HCT116 (cell line): ENCODE measurements at regions not wholly inside any gene's neighbourhood (a gene's known extent, or its start where the extent isn't known, plus 50 kb on each side); places are given as distances from the start of the nearest gene placed in this dataset.

Experiments used
- ATAC-seq: fragments of 200-7000 bp; cut with Tn5 transposase; 2 replicates; pipeline ENCODE4 v1.9.1; 2020; ENCODE audit warnings: mild to moderate bottlenecking, moderate library complexity
- BruUV-seq: library from RNA; stranded (reverse); fragments of 400-500 nt; replicated peaks from 2 replicates; lab custom pipeline; 2021; lab: Mats Ljungman, UMichigan
- CTCF ChIA-PET: fragments of 300-600 bp; sonication (Branson Sonifier 250); formaldehyde crosslinking; loops from one replicate; lab custom pipeline; 2021; ENCODE audit warnings: antibody characterized with exemption; lab: Charles Lee
- POLR2A ChIA-PET: fragments of 300-600, 350-600 bp; sonication (Branson Sonifier 250); formaldehyde crosslinking; loops from one replicate; lab custom pipeline; 2021; ENCODE audit warnings: antibody characterized with exemption; lab: Charles Lee
- RAD21 ChIA-PET, 2 experiments: fragments of 300-600 bp; sonication (Branson Sonifier 250); formaldehyde crosslinking; loops; one replicate each; lab custom pipeline; 2023; ENCODE audit warnings: low total read pairs in 2 of 2; ENCODE audit not compliant: uncharacterized antibody in 2 of 2, unreplicated experiment in 2 of 2, low non-redundant PET in 1 of 2; lab: Charles Lee
- DNase-seq: peaks from one replicate; pipeline ENCODE4 v3.0.0-alpha.2; 2010; ENCODE audit warnings: low read depth, low spot score
- H2AFZ ChIP-seq: fragments of 200-600 bp; shearing (Covaris generic), sonication (generic); 2 replicates; pipeline ENCODE4 v1.6.1; 2017; ENCODE audit warnings: low read depth, mixed run types, mixed read lengths, antibody characterized with exemption, low read length; ENCODE audit not compliant: poor library complexity, severe bottlenecking
- H3K27ac ChIP-seq: 2 replicates; pipeline ENCODE4 v1.5.1; 2012; ENCODE audit warnings: low read depth, low read length
- H3K27me3 ChIP-seq: fragments of 200-600 bp; sonication (generic); 2 replicates; pipeline ENCODE4 v1.6.1; 2016; ENCODE audit warnings: mixed run types, low read length, mixed read lengths; ENCODE audit not compliant: insufficient read depth
- H3K36me3 ChIP-seq, 2 experiments: fragments of 200-500 bp in 1 of 2; fragments of 200-600 bp in 1 of 2; sonication (Bioruptor generic) in 1 of 2; sonication (generic) in 1 of 2; 2 replicates each; pipeline versions ENCODE4 v1.5.1 to v1.6.1; 2014 to 2016; ENCODE audit warnings: low read length in 2 of 2, inconsistent platforms in 1 of 2, mixed read lengths in 1 of 2, mixed run types in 1 of 2; ENCODE audit not compliant: insufficient read depth in 2 of 2, control insufficient read depth in 1 of 2
- H3K4me1 ChIP-seq, 2 experiments: fragments of 200-600 bp in 1 of 2; sonication (generic) in 1 of 2; 2 replicates each; pipeline versions ENCODE4 v1.5.1 to v1.6.1; 2012 to 2017; ENCODE audit warnings: low read length in 2 of 2, inconsistent platforms in 1 of 2, mild to moderate bottlenecking in 1 of 2, mixed read lengths in 1 of 2, mixed run types in 1 of 2, moderate library complexity in 1 of 2; ENCODE audit not compliant: insufficient read depth in 2 of 2, control insufficient read depth in 1 of 2
- H3K4me2 ChIP-seq: fragments of 200-600 bp; sonication (generic); 2 replicates; pipeline ENCODE4 v1.6.1; 2017; ENCODE audit warnings: mixed run types, low read length, mixed read lengths
- H3K4me3 ChIP-seq, 2 experiments: fragments of 200-600 bp in 1 of 2; sonication (generic) in 1 of 2; replicated peaks in 1 of 2; 2 replicates each; pipeline ENCODE4 v1.5.1; 2011 to 2016; ENCODE audit warnings: low read length in 2 of 2, control low read depth in 1 of 2, low read depth in 1 of 2, mild to moderate bottlenecking in 1 of 2, mixed read lengths in 1 of 2, mixed run types in 1 of 2
- H3K79me2 ChIP-seq: fragments of 200-600 bp; sonication (generic); 2 replicates; pipeline ENCODE4 v1.6.1; 2017; ENCODE audit warnings: mild to moderate bottlenecking, mixed run types, low read length, moderate library complexity, mixed read lengths; ENCODE audit not compliant: insufficient read depth
- H3K9ac ChIP-seq: fragments of 200-600 bp; sonication (generic); 2 replicates; pipeline ENCODE4 v1.6.1; 2016; ENCODE audit warnings: low read length, mixed read lengths
- H3K9me2 ChIP-seq: fragments of 200-600 bp; sonication (generic), shearing (Covaris generic); 2 replicates; pipeline ENCODE4 v1.6.1; 2017; ENCODE audit warnings: mixed run types, mild to moderate bottlenecking, moderate library complexity; ENCODE audit not compliant: insufficient read depth
- H3K9me3 ChIP-seq, 2 experiments: fragments of 200-500 bp in 1 of 2; fragments of 200-600 bp in 1 of 2; sonication (Bioruptor generic) in 1 of 2; sonication (generic) in 1 of 2; 2 replicates each; pipeline ENCODE4 v1.6.1; 2014 to 2017; ENCODE audit warnings: low read length in 2 of 2, mixed read lengths in 2 of 2, inconsistent platforms in 1 of 2, low read depth in 1 of 2, mild to moderate bottlenecking in 1 of 2, mixed run types in 1 of 2, moderate library complexity in 1 of 2; ENCODE audit not compliant: control insufficient read depth in 1 of 2, insufficient read depth in 1 of 2
- H4K20me1 ChIP-seq: fragments of 200-600 bp; sonication (generic), shearing (Covaris generic); 2 replicates; pipeline ENCODE4 v1.6.1; 2017; ENCODE audit warnings: mixed run types, mild to moderate bottlenecking, moderate library complexity; ENCODE audit not compliant: insufficient read depth
- CBX3 ChIP-seq: IDR thresholded peaks from 2 replicates; pipeline ENCODE4 v1.6.1; 2012; ENCODE audit warnings: low read depth
- CEBPB ChIP-seq: IDR thresholded peaks from 2 replicates; pipeline ENCODE4 v1.6.1; 2012; ENCODE audit warnings: low read depth
- CTCF ChIP-seq, 3 experiments: fragments of 200-600 bp in 1 of 3; sonication (generic) in 1 of 3; IDR thresholded peaks in 2 of 3; conservative IDR thresholded peaks in 1 of 3; 2 replicates each; pipeline ENCODE4 v1.5.1; 2012 to 2017; ENCODE audit warnings: low read depth in 2 of 3, low read length in 2 of 3, antibody characterized with exemption in 1 of 3, borderline replicate concordance in 1 of 3, control low read depth in 1 of 3, mild to moderate bottlenecking in 1 of 3, mixed read lengths in 1 of 3, mixed run types in 1 of 3, moderate library complexity in 1 of 3; ENCODE audit not compliant: insufficient read depth in 1 of 3
- EZH2 ChIP-seq: fragments of 200-600 bp; sonication (generic); IDR thresholded peaks from 2 replicates; pipeline ENCODE4 v1.6.1; 2017; ENCODE audit warnings: antibody characterized with exemption, mixed run types
- JUND ChIP-seq: IDR thresholded peaks from 2 replicates; pipeline ENCODE4 v1.6.1; 2012
- MAX ChIP-seq: IDR thresholded peaks from 2 replicates; pipeline ENCODE4 v1.6.1; 2012
- POLR2A ChIP-seq: IDR thresholded peaks from 2 replicates; pipeline ENCODE4 v1.7.0; 2011; ENCODE audit warnings: borderline replicate concordance; ENCODE audit not compliant: insufficient read depth, insufficient read length; ENCODE audit errors: extremely low read depth
- POLR2AphosphoS5 ChIP-seq: IDR thresholded peaks from 2 replicates; pipeline ENCODE4 v1.6.1; 2011; ENCODE audit warnings: mild to moderate bottlenecking, low read depth, low read length, moderate library complexity
- RAD21 ChIP-seq: IDR thresholded peaks from 2 replicates; pipeline ENCODE4 v1.6.1; 2012; ENCODE audit warnings: low read depth, mild to moderate bottlenecking
- REST ChIP-seq: IDR thresholded peaks from 2 replicates; pipeline ENCODE4 v1.6.1; 2012; ENCODE audit warnings: low read depth
- SIN3A ChIP-seq: IDR thresholded peaks from 2 replicates; pipeline ENCODE4 v1.6.1; 2012; ENCODE audit warnings: low read depth
- SP1 ChIP-seq: IDR thresholded peaks from 2 replicates; pipeline ENCODE4 v1.6.1; 2012; ENCODE audit warnings: low read depth
- SRF ChIP-seq: IDR thresholded peaks from 2 replicates; pipeline ENCODE4 v1.6.1; 2012; ENCODE audit warnings: low read depth
- TCF7L2 ChIP-seq: IDR thresholded peaks from 2 replicates; pipeline ENCODE4 v1.7.0; 2011; ENCODE audit warnings: borderline replicate concordance, inconsistent platforms; ENCODE audit not compliant: insufficient read depth, insufficient read length; ENCODE audit errors: extremely low read depth
- YY1 ChIP-seq: IDR thresholded peaks from 2 replicates; pipeline ENCODE4 v1.6.1; 2011; ENCODE audit warnings: low read length, low read depth, moderate library complexity, mild to moderate bottlenecking; ENCODE audit not compliant: insufficient replicate concordance; ENCODE audit errors: extremely low read depth
- ZBTB33 ChIP-seq: IDR thresholded peaks from 2 replicates; pipeline ENCODE4 v1.6.1; 2011; ENCODE audit warnings: mild to moderate bottlenecking, low read length, moderate library complexity; ENCODE audit not compliant: insufficient replicate concordance; ENCODE audit errors: extremely low read depth
- ZNF274 ChIP-seq: fragments of 200-500 bp; sonication (Bioruptor generic); IDR thresholded peaks from 2 replicates; pipeline ENCODE4 v1.6.1; 2014; ENCODE audit warnings: mild to moderate bottlenecking, low read depth, low read length, inconsistent platforms
- intact Hi-C: fragments of 100-400 bp; cut with micrococcal nuclease; formaldehyde crosslinking; loops from 2 replicates; pipeline ENCODE4 v1.10.0; 2022

GRCh38 chr16:87044829-87045228, 272.4 kb downstream of the C16orf95 start:
- POLR2A ChIA-PET = no interaction called here
- Histone ChIP-seq H3K9ac (no peak overlapping the region), H3K4me1 (peaks cover 0 to 4% of the 10 kb centered on the region in 2 experiments; a peak in 1 of 4 replicates), H3K9me2 (no peaks in the 10 kb centered on the region), H3K4me2 (no peak overlapping the region), H3K79me2 (no peaks in the 10 kb centered on the region), H2AFZ (no peak overlapping the region), H3K36me3 (no peaks in the 10 kb centered on the region), H3K4me3 (no peak overlapping the region), H4K20me1 (no peaks in the 10 kb centered on the region), H3K27ac (no peak overlapping the region), H3K9me3 (no peaks in the 10 kb centered on the region), H3K27me3 (no peaks in the 10 kb centered on the region)
- CTCF ChIA-PET = no interaction called here
- intact Hi-C loops = no loop called here
- DNase-seq = no peak
- no TSS peak for BruUV-seq
- ATAC-seq = no peak
- RAD21 ChIA-PET = no interaction called here
- TF ChIP-seq TCF7L2 = no peak
- no peak for TF ChIP-seq CTCF (IDR thresholded peaks at IDR 0.05 in 2 of 3, conservative IDR thresholded peaks at IDR 0.05 in 1 of 3; ENCODE audit: borderline replicate concordance in 1 of 3, insufficient read depth in 1 of 3, low read depth in 2 of 3, low read length in 2 of 3)
- no peak for TF ChIP-seq RAD21
- TF ChIP-seq EZH2 = no peak
- TF ChIP-seq REST = no peak
- TF ChIP-seq ZBTB33 = no peak
- no peak for TF ChIP-seq CEBPB
- TF ChIP-seq SRF = no peak
- TF ChIP-seq CBX3 = no peak
- TF ChIP-seq SIN3A = no peak
- TF ChIP-seq MAX = no peak
- TF ChIP-seq JUND = no peak
- TF ChIP-seq POLR2A = no peak
- no peak for TF ChIP-seq YY1
- no peak for TF ChIP-seq POLR2AphosphoS5
- no peak for TF ChIP-seq ZNF274
- no peak for TF ChIP-seq SP1
